Neuronal stem cell (in vitro differentiated cells): ENCODE measurements at regions not wholly inside any gene's neighbourhood (a gene's known extent, or its start where the extent isn't known, plus 50 kb on each side); places are given as distances from the start of the nearest gene placed in this dataset.
A peak's percentile ranks its signal among the peaks of the same experiment; 100 is the strongest.

Experiments
- DNase-seq: peaks from one replicate; pipeline ENCODE4 v3.0.0-alpha.2; 2013; ENCODE audit warnings: low spot score
- H2AFZ ChIP-seq: one replicate; pipeline ENCODE4 v1.6.1; 2013; ENCODE audit warnings: mild to moderate bottlenecking, low read length, inconsistent platforms
- H2AK5ac ChIP-seq: 2 replicates; pipeline ENCODE4 v1.6.1; 2013; ENCODE audit warnings: low read depth, mild to moderate bottlenecking, inconsistent platforms, low read length, moderate library complexity, mixed read lengths
- H2BK120ac ChIP-seq: 2 replicates; pipeline ENCODE4 v1.6.1; 2013; ENCODE audit warnings: low read depth, mild to moderate bottlenecking, inconsistent platforms, low read length, moderate library complexity, mixed read lengths
- H2BK12ac ChIP-seq: one replicate; pipeline ENCODE4 v1.6.1; 2013; ENCODE audit warnings: low read length, inconsistent platforms
- H2BK15ac ChIP-seq: 2 replicates; pipeline ENCODE4 v1.6.1; 2013; ENCODE audit warnings: mild to moderate bottlenecking, low read length, inconsistent platforms, mixed read lengths
- H2BK5ac ChIP-seq: one replicate; pipeline ENCODE4 v1.6.1; 2013; ENCODE audit warnings: inconsistent platforms, mild to moderate bottlenecking, low read length, moderate library complexity
- H3K14ac ChIP-seq: one replicate; pipeline ENCODE4 v1.6.1; 2013; ENCODE audit warnings: low read length, inconsistent platforms
- H3K18ac ChIP-seq: 2 replicates; pipeline ENCODE4 v1.6.1; 2013; ENCODE audit warnings: low read length, inconsistent platforms
- H3K23ac ChIP-seq: 2 replicates; pipeline ENCODE4 v1.6.1; 2013; ENCODE audit warnings: low read depth, mild to moderate bottlenecking, mixed read lengths, low read length, inconsistent platforms; ENCODE audit not compliant: poor library complexity
- H3K27ac ChIP-seq: replicated peaks from 3 replicates; pipeline ENCODE4 v1.5.1; 2013; ENCODE audit warnings: low read length, inconsistent platforms
- H3K27me3 ChIP-seq, 3 experiments: 2 replicates each; pipeline ENCODE4 v1.6.1; 2013; ENCODE audit warnings: low read length in 3 of 3, mild to moderate bottlenecking in 2 of 3, inconsistent platforms in 1 of 3, low read depth in 1 of 3, mixed read lengths in 1 of 3, moderate library complexity in 1 of 3; ENCODE audit not compliant: control insufficient read depth in 3 of 3, insufficient read depth in 3 of 3
- H3K36me3 ChIP-seq, 2 donors: replicated peaks in 1 of 2; 2 replicates each; pipeline ENCODE4 v1.6.1; 2013; ENCODE audit warnings: low read length in 2 of 2; ENCODE audit not compliant: control insufficient read depth in 2 of 2, insufficient read depth in 2 of 2
- H3K4ac ChIP-seq: 2 replicates; pipeline ENCODE4 v1.6.1; 2013; ENCODE audit warnings: inconsistent platforms, mild to moderate bottlenecking, low read length, moderate library complexity
- H3K4me1 ChIP-seq, 2 donors: 1 replicate in 1 of 2; 2 replicates in 1 of 2; pipeline ENCODE4 v1.6.1; 2013; ENCODE audit warnings: low read length in 2 of 2, low read depth in 1 of 2; ENCODE audit not compliant: control insufficient read depth in 2 of 2, insufficient read depth in 1 of 2
- H3K4me2 ChIP-seq: one replicate; pipeline ENCODE4 v1.6.1; 2013; ENCODE audit warnings: mild to moderate bottlenecking, low read length, inconsistent platforms; ENCODE audit not compliant: insufficient read depth, poor library complexity, severe bottlenecking
- H3K4me3 ChIP-seq, 2 donors: 2 replicates each; pipeline ENCODE4 v1.5.1; 2013; ENCODE audit warnings: low read length in 2 of 2, mild to moderate bottlenecking in 2 of 2, inconsistent platforms in 1 of 2, moderate library complexity in 1 of 2
- H3K79me1 ChIP-seq: one replicate; pipeline ENCODE4 v1.6.1; 2013; ENCODE audit warnings: low read depth, mild to moderate bottlenecking, inconsistent platforms, low read length, moderate library complexity
- H3K9ac ChIP-seq: one replicate; pipeline ENCODE4 v1.6.1; 2013; ENCODE audit warnings: mild to moderate bottlenecking, low read depth, low read length, inconsistent platforms; ENCODE audit not compliant: poor library complexity
- H3K9me3 ChIP-seq, 2 donors: replicated peaks in 1 of 2; 2 replicates each; pipeline versions ENCODE3 to v1.6.1; 2013; ENCODE audit warnings: low read length in 2 of 2, mild to moderate bottlenecking in 2 of 2, inconsistent platforms in 1 of 2, low read depth in 1 of 2, mixed read lengths in 1 of 2, moderate library complexity in 1 of 2; ENCODE audit not compliant: control insufficient read depth in 2 of 2, insufficient read depth in 1 of 2
- H4K8ac ChIP-seq: one replicate; pipeline ENCODE4 v1.6.1; 2013; ENCODE audit warnings: low read depth, mild to moderate bottlenecking, inconsistent platforms, low read length, moderate library complexity
- H4K91ac ChIP-seq: one replicate; pipeline ENCODE4 v1.6.1; 2013; ENCODE audit warnings: low read length, low read depth, mild to moderate bottlenecking, inconsistent platforms; ENCODE audit not compliant: poor library complexity
- WGBS, 2 donors: extraction: QIAGEN DNeasy Blood & Tissue Kit; methylation state at CpG; one replicate each; pipeline ENCODE4 v1.1.7; 2013; ENCODE audit warnings: missing lambda C conversion rate in 2 of 2, mixed read lengths in 1 of 2; ENCODE audit not compliant: insufficient read length in 2 of 2, insufficient replicate concordance in 1 of 2; ENCODE audit errors: extremely low coverage in 2 of 2; 5-methylcytosine and 5-hydroxymethylcytosine counted together

GRCh38 chr12:93245543-93245942, 132.2 kb upstream of the NUDT4 start:
- no peak overlapping the region for H2AK5ac ChIP-seq
- H3K23ac ChIP-seq: no peak overlapping the region
- H3K4ac ChIP-seq: no peak overlapping the region
- no peaks in the 10 kb centered on the region for H3K9me3 ChIP-seq
- H2BK12ac ChIP-seq: no peak overlapping the region
- no peaks in the 10 kb centered on the region for H3K4me1 ChIP-seq
- no peak overlapping the region for H2BK5ac ChIP-seq
- H2BK15ac ChIP-seq: no peak overlapping the region
- H3K36me3 ChIP-seq: no peaks in the 10 kb centered on the region
- H3K14ac ChIP-seq: no peak overlapping the region
- H3K9ac ChIP-seq: no peak overlapping the region
- H3K27ac ChIP-seq: no peak overlapping the region
- H4K91ac ChIP-seq: no peak overlapping the region
- H3K4me3 ChIP-seq: no peak overlapping the region
- H2AFZ ChIP-seq: no peak overlapping the region
- H3K18ac ChIP-seq: no peak overlapping the region
- H4K8ac ChIP-seq: no peak overlapping the region
- H2BK120ac ChIP-seq: no peak overlapping the region
- no CpG with 5 or more reads among the region's 5 CpGs for WGBS, 2 donors
- H3K4me2 ChIP-seq: no peak overlapping the region
- no peaks in the 10 kb centered on the region for H3K79me1 ChIP-seq
- DNase-seq: no peak
- H3K27me3 ChIP-seq: no peaks in the 10 kb centered on the region

- Histone ChIP-seq H2BK15ac (no peak overlapping the region), H3K27me3 (no peaks in the 10 kb centered on the region), H3K27ac (no peak overlapping the region), H3K36me3 (no peaks in the 10 kb centered on the region), H4K8ac (no peak overlapping the region), H2BK5ac (no peak overlapping the region), H3K18ac (peak overlapping the region; percentile 32), H3K4me1 (no peaks in the 10 kb centered on the region), H3K9ac (no peak overlapping the region), H2AK5ac (no peak overlapping the region), H3K14ac (no peak overlapping the region), H3K4ac (no peak overlapping the region), H3K4me3 (no peak overlapping the region), H2BK120ac (no peak overlapping the region), H3K9me3 (no peaks in the 10 kb centered on the region), H3K23ac (no peak overlapping the region), H3K4me2 (no peak overlapping the region), H2AFZ (no peak overlapping the region), H2BK12ac (no peak overlapping the region), H4K91ac (no peak overlapping the region), H3K79me1 (no peaks in the 10 kb centered on the region)
- DNase-seq: no peak
- WGBS, 2 donors: no CpG with 5 or more reads among the region's 6 CpGs
Measured at GRCh38 chr12:93247313-93247991, 130.3 kb upstream of the NUDT4 start.

GRCh38 chr12:93252221-93252620, 125.5 kb upstream of the NUDT4 start:
- H3K4me3 ChIP-seq: no peak overlapping the region

GRCh38 chr12:93254911-93255310, 122.8 kb upstream of the NUDT4 start:
- H3K4me2 ChIP-seq: no peak overlapping the region
- H2BK5ac ChIP-seq: no peak overlapping the region
- no peaks in the 10 kb centered on the region for H3K4me1 ChIP-seq
- no peak overlapping the region for H3K23ac ChIP-seq
- no peaks in the 10 kb centered on the region for H3K36me3 ChIP-seq
- peaks cover 3 to 5% of the 10 kb centered on the region in 2 donors for H3K9me3 ChIP-seq
- H3K4me3 ChIP-seq: no peak overlapping the region
- H4K8ac ChIP-seq: no peak overlapping the region
- no peak overlapping the region for H3K4ac ChIP-seq
- no peak for DNase-seq
- H3K9ac ChIP-seq: no peak overlapping the region
- no peak overlapping the region for H2AK5ac ChIP-seq
- H2BK15ac ChIP-seq: no peak overlapping the region
- no peak overlapping the region for H3K14ac ChIP-seq
- H3K79me1 ChIP-seq: no peaks in the 10 kb centered on the region
- H2BK120ac ChIP-seq: no peak overlapping the region
- no peak overlapping the region for H2AFZ ChIP-seq
- H4K91ac ChIP-seq: no peak overlapping the region
- no peak overlapping the region for H2BK12ac ChIP-seq
- no peak overlapping the region for H3K18ac ChIP-seq
- H3K27ac ChIP-seq: no peak overlapping the region
- no peaks in the 10 kb centered on the region for H3K27me3 ChIP-seq

More at GRCh38 chr12:93252221-93252620, 125.5 kb upstream of the NUDT4 start:
- no peak overlapping the region for H2BK120ac ChIP-seq
- H3K27me3 ChIP-seq: no peaks in the 10 kb centered on the region
- H3K14ac ChIP-seq: no peak overlapping the region
- no peak overlapping the region for H3K18ac ChIP-seq
- no peak overlapping the region for H2BK15ac ChIP-seq
- H3K36me3 ChIP-seq: no peaks in the 10 kb centered on the region
- no peak overlapping the region for H2BK12ac ChIP-seq
- no peak overlapping the region for H2AFZ ChIP-seq
- no peaks in the 10 kb centered on the region for H3K79me1 ChIP-seq
- H3K4me1 ChIP-seq: no peaks in the 10 kb centered on the region
- H2AK5ac ChIP-seq: no peak overlapping the region
- H3K9ac ChIP-seq: no peak overlapping the region
- no peak overlapping the region for H4K8ac ChIP-seq
- H3K4ac ChIP-seq: no peak overlapping the region
- no peak overlapping the region for H2BK5ac ChIP-seq
- H3K27ac ChIP-seq: no peak overlapping the region
- H3K4me2 ChIP-seq: no peak overlapping the region
- H3K23ac ChIP-seq: no peak overlapping the region
- H3K9me3 ChIP-seq: peaks cover 3 to 5% of the 10 kb centered on the region in 2 donors
- H4K91ac ChIP-seq: no peak overlapping the region
- DNase-seq: no peak
